Naive B cell (primary cell): ENCODE measurements at regions not wholly inside any gene's neighbourhood (a gene's known extent, or its start where the extent isn't known, plus 50 kb on each side); places are given as distances from the start of the nearest gene placed in this dataset.
A peak's percentile ranks its signal among the peaks of the same experiment; 100 is the strongest.

Experiments used
- ATAC-seq, 2 donors: fragments of 150-1000 bp; cut with Tn5 transposase; 2 replicates each; pipeline ENCODE4 v1.10.0; 2021; ENCODE audit warnings: low read depth in 2 of 2, mild to moderate bottlenecking in 2 of 2, moderate library complexity in 2 of 2
- DNase-seq: peaks from one replicate; pipeline ENCODE4 v3.0.0; 2022
- H3K27ac Mint-ChIP-seq, 6 donors: one replicate each; pipeline ENCODE4 v1.8.0; 2020 to 2022; ENCODE audit warnings: mild to moderate bottlenecking in 6 of 6, mixed read lengths in 6 of 6, moderate library complexity in 5 of 6, inconsistent platforms in 2 of 6
- H3K27me3 Mint-ChIP-seq, 3 donors: one replicate each; pipeline ENCODE4 v1.8.0; 2021 to 2022; ENCODE audit warnings: mixed read lengths in 3 of 3, mild to moderate bottlenecking in 1 of 3
- H3K36me3 Mint-ChIP-seq, 2 donors: one replicate each; pipeline ENCODE4 v1.8.0; 2020 to 2022; ENCODE audit warnings: mixed read lengths in 2 of 2, inconsistent platforms in 1 of 2, mild to moderate bottlenecking in 1 of 2
- H3K4me1 Mint-ChIP-seq, 3 donors: one replicate each; pipeline ENCODE4 v1.8.0; 2020 to 2022; ENCODE audit warnings: mixed read lengths in 3 of 3, inconsistent platforms in 1 of 3, mild to moderate bottlenecking in 1 of 3, moderate library complexity in 1 of 3
- H3K4me3 Mint-ChIP-seq, 8 donors: one replicate each; pipeline ENCODE4 v1.8.0; 2020 to 2022; ENCODE audit warnings: mild to moderate bottlenecking in 8 of 8, mixed read lengths in 8 of 8, moderate library complexity in 8 of 8, inconsistent platforms in 2 of 8
- H3K9me3 Mint-ChIP-seq, 7 donors: one replicate each; pipeline ENCODE4 v1.8.0; 2020 to 2022; ENCODE audit warnings: mixed read lengths in 7 of 7, mild to moderate bottlenecking in 5 of 7, inconsistent platforms in 2 of 7, moderate library complexity in 1 of 7

- Mint-ChIP-seq H3K36me3 (peaks cover 0 to 4% of the 10 kb centered on the region in 2 donors), H3K4me3 (no peak overlapping the region), H3K4me1 (no peaks in the 10 kb centered on the region), H3K27ac (no peak overlapping the region), H3K27me3 (peaks cover 20 to 47% (median 47%) of the 10 kb centered on the region in 3 donors), H3K9me3 (no peaks in the 10 kb centered on the region)
- no peak for DNase-seq
- no peak for ATAC-seq
These were observed 270.5 kb upstream of the SLC30A5 start for GRCh38 chr5:68823301-68823700.

DNA sequence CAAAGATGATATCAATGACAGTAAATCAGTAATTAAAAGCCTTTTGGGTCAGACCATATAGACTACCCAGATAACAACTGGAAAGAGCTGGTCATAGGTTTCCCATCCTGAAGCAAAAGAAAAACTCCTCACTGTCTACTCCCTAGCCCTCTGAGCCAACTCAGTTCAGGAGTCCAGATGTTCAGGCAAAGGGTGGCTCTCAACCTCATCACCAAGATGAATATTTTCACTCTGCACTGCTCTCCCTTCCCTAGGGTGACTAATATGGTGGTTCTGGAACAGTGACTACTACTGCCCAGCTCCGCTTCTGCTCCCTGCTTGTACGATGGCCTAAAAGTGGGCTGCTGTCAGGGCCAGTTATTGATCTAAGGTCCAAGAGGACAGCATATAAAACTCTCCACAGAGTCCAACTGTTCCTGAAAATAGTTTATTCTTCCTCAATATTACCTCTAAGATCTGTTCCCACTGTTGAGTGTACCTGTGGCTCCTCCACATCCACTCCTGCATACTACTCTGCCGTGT, 263.4 kb upstream of the SLC30A5 start:
- Mint-ChIP-seq H3K4me3 (no peak overlapping the region), H3K27me3 (peaks cover 7 to 17% (median 12%) of the 10 kb centered on the region in 3 donors), H3K4me1 (peaks cover 0 to 5% (median 0%) of the 10 kb centered on the region in 3 donors), H3K27ac (peak overlapping the region in 1 of 6 donors; percentile 3), H3K9me3 (peaks cover 0 to 2% (median 0%) of the 10 kb centered on the region in 7 donors), H3K36me3 (no peaks in the 10 kb centered on the region)
- no peak for DNase-seq
- ATAC-seq = no peak

DNA sequence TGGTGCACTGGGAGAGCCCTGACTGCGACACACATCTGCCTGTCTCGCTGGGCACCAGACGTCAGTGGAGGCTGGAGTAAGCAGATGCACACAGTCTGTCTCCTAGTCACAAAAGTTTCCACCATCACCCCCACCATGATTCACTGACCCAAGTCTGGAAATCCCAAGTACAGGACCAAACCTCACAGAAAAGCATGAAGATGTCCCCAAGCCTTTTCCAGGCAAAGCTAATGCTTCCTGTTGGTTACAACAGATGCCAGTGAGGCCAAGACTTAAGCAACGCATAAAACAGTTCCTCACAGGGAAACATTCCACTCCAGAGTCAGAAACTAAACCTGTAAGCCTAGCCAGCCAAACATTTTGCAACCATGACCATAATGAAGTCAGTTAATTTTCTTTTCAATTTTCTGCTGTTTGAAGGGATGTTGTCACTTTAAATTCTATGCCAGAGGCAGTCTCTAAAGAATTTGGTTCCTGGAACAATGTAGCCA, 259.3 kb upstream of the SLC30A5 start:
- H3K9me3 Mint-ChIP-seq = peaks cover 0 to 2% (median 0%) of the 10 kb centered on the region in 7 donors
- no peaks in the 10 kb centered on the region for H3K36me3 Mint-ChIP-seq
- no peak for ATAC-seq
- no peak overlapping the region for H3K27ac Mint-ChIP-seq
- no peak for DNase-seq
- no peak overlapping the region for H3K4me3 Mint-ChIP-seq
- peaks cover 4 to 11% (median 9%) of the 10 kb centered on the region in 3 donors for H3K27me3 Mint-ChIP-seq
- peaks cover 0 to 6% (median under 1%) of the 10 kb centered on the region in 3 donors for H3K4me1 Mint-ChIP-seq

- peaks cover 0 to 6% (median 0%) of the 10 kb centered on the region in 3 donors for H3K4me1 Mint-ChIP-seq
- ATAC-seq (no peak), DNase-seq (no peak)
- no peak overlapping the region for H3K27ac Mint-ChIP-seq
- H3K36me3 Mint-ChIP-seq = no peaks in the 10 kb centered on the region
- H3K9me3 Mint-ChIP-seq = peaks cover 0 to 2% (median 0%) of the 10 kb centered on the region in 7 donors
- peaks cover 7 to 11% (median 8%) of the 10 kb centered on the region in 3 donors for H3K27me3 Mint-ChIP-seq
- H3K4me3 Mint-ChIP-seq = peak overlapping the region in 1 of 8 donors; percentile 15
These were observed 255.6 kb upstream of the SLC30A5 start for GRCh38 chr5:68838157-68838718.

DNA sequence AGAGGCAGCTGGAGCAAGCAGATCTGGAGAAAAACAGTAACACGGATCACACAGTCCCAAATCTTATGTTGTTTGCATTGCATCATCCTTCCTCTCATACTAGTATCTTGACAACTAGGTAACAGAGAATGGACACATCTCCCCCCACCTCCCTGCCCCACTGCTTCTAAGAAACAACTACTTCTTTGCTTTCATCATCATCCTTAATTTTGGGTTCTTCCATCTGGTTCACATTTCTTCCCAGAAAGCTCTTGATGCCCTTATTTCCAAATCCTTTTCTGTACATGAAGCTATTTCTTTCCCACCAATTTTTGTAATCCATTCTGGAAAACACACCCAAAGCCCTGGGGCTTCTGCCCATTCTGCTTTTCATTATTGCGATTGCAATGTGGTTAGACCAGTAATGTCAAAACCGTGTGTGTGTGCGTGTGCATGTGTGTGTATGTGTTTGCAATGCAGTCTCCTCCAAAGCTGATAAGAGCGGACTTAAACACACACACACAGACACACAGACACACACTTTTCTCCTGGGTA, 254.7 kb upstream of the SLC30A5 start:
- Mint-ChIP-seq H3K4me1 (peaks cover 0 to 6% (median 0%) of the 10 kb centered on the region in 3 donors), H3K9me3 (peaks cover 0 to 2% (median 0%) of the 10 kb centered on the region in 7 donors), H3K4me3 (no peak overlapping the region), H3K27me3 (peaks cover 7 to 10% (median 8%) of the 10 kb centered on the region in 3 donors), H3K27ac (no peak overlapping the region), H3K36me3 (no peaks in the 10 kb centered on the region)
- ATAC-seq (no peak), DNase-seq (no peak)

DNA sequence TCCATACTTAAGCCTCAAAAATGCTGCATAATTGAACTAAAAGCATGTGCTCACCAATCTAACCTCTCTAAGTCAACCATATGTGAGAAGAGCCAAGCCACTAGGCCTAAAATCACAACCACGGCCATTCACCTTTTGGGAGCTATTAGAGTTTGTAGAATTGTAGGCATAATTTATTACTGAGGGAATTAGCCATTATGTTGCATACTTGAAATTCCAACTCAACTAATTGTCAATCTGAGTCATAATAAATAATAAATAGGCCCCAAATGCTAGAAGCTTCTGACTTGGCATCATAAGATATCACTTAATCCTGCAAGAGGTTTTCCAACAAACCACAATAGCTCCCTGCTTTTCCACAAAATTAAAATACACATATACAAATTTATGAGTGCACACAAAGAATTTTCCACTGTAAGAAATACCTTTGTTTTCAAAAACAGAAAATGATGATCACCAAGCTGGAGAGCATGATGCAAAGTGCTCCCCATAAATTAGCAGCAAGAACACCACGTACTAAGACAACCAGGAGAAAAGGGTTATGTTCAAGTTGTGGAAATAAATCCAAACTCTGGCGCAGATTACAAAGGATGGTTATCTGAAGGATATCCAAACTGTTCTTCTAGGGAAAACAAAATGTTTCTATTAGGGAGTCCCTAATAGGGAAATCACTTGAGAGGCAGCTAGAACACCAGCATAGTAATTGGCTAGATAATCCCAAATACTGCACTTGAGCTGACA, 250.0 kb upstream of the SLC30A5 start:
- no peak overlapping the region for H3K4me3 Mint-ChIP-seq
- ATAC-seq = no peak
- peaks cover 9 to 25% (median 21%) of the 10 kb centered on the region in 3 donors for H3K27me3 Mint-ChIP-seq

DNA sequence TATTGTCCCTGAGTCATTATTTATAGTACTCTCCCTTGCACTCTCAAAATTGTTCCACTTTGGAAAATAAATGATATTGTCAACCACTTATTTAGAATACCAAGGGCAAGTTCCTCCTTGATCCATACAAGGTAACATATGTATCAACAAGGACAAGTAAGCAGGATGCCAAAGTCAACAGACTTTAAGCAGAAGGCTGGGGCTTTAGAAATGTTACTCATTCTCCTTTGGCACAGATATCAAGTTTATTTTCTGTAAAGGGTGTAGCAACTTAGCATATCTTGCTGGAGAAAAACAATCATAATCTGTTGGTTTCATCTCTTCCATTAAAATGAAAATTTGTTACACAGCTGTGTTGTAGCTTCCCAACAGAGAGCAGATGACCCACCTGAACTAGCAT, 248.7 kb upstream of the SLC30A5 start:
- Mint-ChIP-seq H3K4me1 (peaks cover 0 to 4% (median 0%) of the 10 kb centered on the region in 3 donors), H3K4me3 (no peak overlapping the region), H3K27ac (no peak overlapping the region), H3K27me3 (peaks cover 9 to 21% (median 20%) of the 10 kb centered on the region in 3 donors), H3K9me3 (peaks cover 0 to 1% (median 0%) of the 10 kb centered on the region in 7 donors), H3K36me3 (no peaks in the 10 kb centered on the region)
- no peak for ATAC-seq
- no peak for DNase-seq

More for the DNA sequence above, 250.0 kb upstream of the SLC30A5 start:
- H3K36me3 Mint-ChIP-seq = no peaks in the 10 kb centered on the region
- peaks cover 0 to 1% (median 0%) of the 10 kb centered on the region in 7 donors for H3K9me3 Mint-ChIP-seq
- H3K27ac Mint-ChIP-seq = no peak overlapping the region
- H3K4me1 Mint-ChIP-seq = peaks cover 0 to 4% (median 0%) of the 10 kb centered on the region in 3 donors
- DNase-seq = no peak

GRCh38 chr5:68846828-68847227, 247.0 kb upstream of the SLC30A5 start:
- peaks cover 0 to 6% of the 10 kb centered on the region in 2 donors for H3K36me3 Mint-ChIP-seq
- peaks cover 0 to 4% (median 0%) of the 10 kb centered on the region in 3 donors for H3K4me1 Mint-ChIP-seq
- H3K27me3 Mint-ChIP-seq = peaks cover 9 to 24% (median 21%) of the 10 kb centered on the region in 3 donors
- DNase-seq (no peak), ATAC-seq (no peak)
- H3K27ac Mint-ChIP-seq = no peak overlapping the region
- peaks cover 0 to 5% (median 4%) of the 10 kb centered on the region in 7 donors for H3K9me3 Mint-ChIP-seq
- H3K4me3 Mint-ChIP-seq = no peak overlapping the region

- no peak for ATAC-seq
- no peak overlapping the region for H3K27ac Mint-ChIP-seq
- DNase-seq = no peak
- no peak overlapping the region for H3K4me3 Mint-ChIP-seq
- peaks cover 0 to 4% (median 0%) of the 10 kb centered on the region in 3 donors for H3K4me1 Mint-ChIP-seq
- H3K9me3 Mint-ChIP-seq = peaks cover 0 to 13% (median 4%) of the 10 kb centered on the region in 7 donors
- peaks cover 4 to 25% (median 21%) of the 10 kb centered on the region in 3 donors for H3K27me3 Mint-ChIP-seq
- H3K36me3 Mint-ChIP-seq = peaks cover 0 to 8% of the 10 kb centered on the region in 2 donors
These were observed 245.7 kb upstream of the SLC30A5 start for GRCh38 chr5:68848091-68848490.

DNA sequence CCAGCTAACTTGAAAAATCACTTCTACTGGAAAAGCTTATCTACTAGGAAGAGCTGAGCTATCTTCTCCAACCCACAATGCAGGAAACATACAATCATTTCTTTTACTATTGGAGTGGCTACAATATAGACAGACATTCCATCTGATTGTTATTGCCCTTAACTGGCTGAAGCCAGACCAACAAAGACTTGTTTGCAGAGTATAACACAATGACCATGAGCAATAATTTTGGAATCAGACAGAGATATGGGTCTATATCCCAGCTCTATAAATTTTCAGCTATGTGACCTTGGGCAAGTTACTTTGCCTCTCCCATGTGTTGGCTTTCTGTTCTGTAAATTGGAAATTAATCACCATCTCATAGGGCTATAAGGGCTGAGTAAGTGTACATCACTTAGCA, 244.7 kb upstream of the SLC30A5 start:
- H3K4me3 Mint-ChIP-seq = no peak overlapping the region
- ATAC-seq (no peak), DNase-seq (no peak)
- peaks cover 4 to 25% (median 21%) of the 10 kb centered on the region in 3 donors for H3K27me3 Mint-ChIP-seq
- H3K36me3 Mint-ChIP-seq = peaks cover 0 to 8% of the 10 kb centered on the region in 2 donors
- H3K9me3 Mint-ChIP-seq = peaks cover 0 to 14% (median 4%) of the 10 kb centered on the region in 7 donors
- peaks cover 0 to 4% (median 0%) of the 10 kb centered on the region in 3 donors for H3K4me1 Mint-ChIP-seq
- H3K27ac Mint-ChIP-seq = no peak overlapping the region

GRCh38 chr5:68849906-68850305, 243.9 kb upstream of the SLC30A5 start:
- peaks cover 0 to 4% (median 0%) of the 10 kb centered on the region in 3 donors for H3K4me1 Mint-ChIP-seq
- no peak overlapping the region for H3K4me3 Mint-ChIP-seq
- ATAC-seq (no peak), DNase-seq (no peak)
- peaks cover 0 to 26% (median 21%) of the 10 kb centered on the region in 3 donors for H3K27me3 Mint-ChIP-seq
- H3K27ac Mint-ChIP-seq = peak overlapping the region in 1 of 6 donors; percentile 9
- peaks cover 0 to 16% (median 4%) of the 10 kb centered on the region in 7 donors for H3K9me3 Mint-ChIP-seq
- peaks cover 0 to 8% of the 10 kb centered on the region in 2 donors for H3K36me3 Mint-ChIP-seq

GRCh38 chr5:68861099-68861498, 232.7 kb upstream of the SLC30A5 start:
- ATAC-seq (no peak), DNase-seq (no peak)
- H3K9me3 Mint-ChIP-seq = peaks cover 8 to 31% (median 13%) of the 10 kb centered on the region in 7 donors
- H3K27me3 Mint-ChIP-seq = peaks cover 27 to 35% (median 27%) of the 10 kb centered on the region in 3 donors
- no peaks in the 10 kb centered on the region for H3K4me1 Mint-ChIP-seq
- peaks cover 5 to 14% of the 10 kb centered on the region in 2 donors for H3K36me3 Mint-ChIP-seq
- H3K4me3 Mint-ChIP-seq = no peak overlapping the region
- H3K27ac Mint-ChIP-seq = no peak overlapping the region

DNA sequence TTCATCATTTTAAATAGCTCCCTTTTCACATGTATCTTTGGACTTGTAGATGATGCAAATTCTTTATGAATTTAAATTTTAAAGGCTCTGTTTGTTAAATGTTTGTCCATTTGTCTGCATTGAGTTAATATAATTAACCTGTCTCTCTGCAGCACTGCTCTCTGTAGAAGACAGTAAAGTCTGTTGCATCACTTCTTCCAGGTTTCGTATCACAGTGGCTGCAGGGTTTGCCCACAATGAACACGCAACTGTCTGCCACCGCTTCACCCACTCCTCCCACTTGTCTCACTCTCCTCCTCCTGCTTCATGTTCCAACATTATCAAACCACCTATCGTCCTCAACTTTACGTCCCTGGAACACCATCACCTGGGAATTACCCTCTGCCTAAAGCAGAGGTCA, 231.3 kb upstream of the SLC30A5 start:
- Mint-ChIP-seq H3K4me1 (no peaks in the 10 kb centered on the region), H3K4me3 (no peak overlapping the region), H3K27me3 (peaks cover 32 to 41% (median 37%) of the 10 kb centered on the region in 3 donors), H3K36me3 (peaks cover 0 to 14% of the 10 kb centered on the region in 2 donors), H3K9me3 (peaks cover 8 to 30% (median 13%) of the 10 kb centered on the region in 7 donors), H3K27ac (peak overlapping the region in 1 of 6 donors; percentile 61)
- ATAC-seq (no peak), DNase-seq (no peak)
